ENCODE measurements at regions not wholly inside any gene's neighbourhood (a gene's known extent, or its start where the extent isn't known, plus 50 kb on each side); places are given as distances from the start of the nearest gene placed in this dataset.

DNA sequence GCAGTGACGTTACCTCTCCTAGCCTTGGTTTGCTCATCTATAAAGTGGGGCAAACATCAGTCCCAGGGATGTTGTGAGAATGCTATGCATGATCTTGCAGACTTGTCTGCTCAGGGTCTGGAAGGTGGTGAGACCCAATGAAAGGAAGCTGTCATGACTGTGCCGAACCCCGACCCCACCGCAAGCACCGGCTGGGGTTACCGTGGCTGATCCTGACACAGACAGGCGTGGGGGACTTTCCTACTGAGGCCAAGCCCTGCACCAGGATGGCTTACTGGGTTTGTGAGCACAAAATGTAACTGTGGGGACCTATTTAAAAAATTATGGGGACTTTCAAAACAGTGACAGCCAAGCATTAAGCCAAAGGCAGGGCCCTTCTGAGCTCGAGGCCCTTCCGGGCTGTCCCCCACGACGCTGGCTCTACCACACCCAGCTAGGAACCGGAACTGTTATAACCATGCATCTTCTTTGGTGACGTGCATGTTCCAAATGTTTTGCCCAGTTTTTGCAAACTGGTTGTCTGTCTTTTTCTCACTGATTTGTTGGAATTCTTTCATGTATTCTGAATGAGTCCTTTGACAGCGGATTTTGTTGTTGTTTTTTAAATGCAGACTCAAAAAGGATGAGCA lies 76.6 kb upstream of the PMEPA1 start (continued):
- TF ChIP-seq, protein P1, sequence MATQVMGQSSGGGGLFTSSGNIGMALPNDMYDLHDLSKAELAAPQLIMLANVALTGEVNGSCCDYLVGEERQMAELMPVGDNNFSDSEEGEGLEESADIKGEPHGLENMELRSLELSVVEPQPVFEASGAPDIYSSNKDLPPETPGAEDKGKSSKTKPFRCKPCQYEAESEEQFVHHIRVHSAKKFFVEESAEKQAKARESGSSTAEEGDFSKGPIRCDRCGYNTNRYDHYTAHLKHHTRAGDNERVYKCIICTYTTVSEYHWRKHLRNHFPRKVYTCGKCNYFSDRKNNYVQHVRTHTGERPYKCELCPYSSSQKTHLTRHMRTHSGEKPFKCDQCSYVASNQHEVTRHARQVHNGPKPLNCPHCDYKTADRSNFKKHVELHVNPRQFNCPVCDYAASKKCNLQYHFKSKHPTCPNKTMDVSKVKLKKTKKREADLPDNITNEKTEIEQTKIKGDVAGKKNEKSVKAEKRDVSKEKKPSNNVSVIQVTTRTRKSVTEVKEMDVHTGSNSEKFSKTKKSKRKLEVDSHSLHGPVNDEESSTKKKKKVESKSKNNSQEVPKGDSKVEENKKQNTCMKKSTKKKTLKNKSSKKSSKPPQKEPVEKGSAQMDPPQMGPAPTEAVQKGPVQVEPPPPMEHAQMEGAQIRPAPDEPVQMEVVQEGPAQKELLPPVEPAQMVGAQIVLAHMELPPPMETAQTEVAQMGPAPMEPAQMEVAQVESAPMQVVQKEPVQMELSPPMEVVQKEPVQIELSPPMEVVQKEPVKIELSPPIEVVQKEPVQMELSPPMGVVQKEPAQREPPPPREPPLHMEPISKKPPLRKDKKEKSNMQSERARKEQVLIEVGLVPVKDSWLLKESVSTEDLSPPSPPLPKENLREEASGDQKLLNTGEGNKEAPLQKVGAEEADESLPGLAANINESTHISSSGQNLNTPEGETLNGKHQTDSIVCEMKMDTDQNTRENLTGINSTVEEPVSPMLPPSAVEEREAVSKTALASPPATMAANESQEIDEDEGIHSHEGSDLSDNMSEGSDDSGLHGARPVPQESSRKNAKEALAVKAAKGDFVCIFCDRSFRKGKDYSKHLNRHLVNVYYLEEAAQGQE (IDR thresholded peaks at IDR 0.05; ENCODE audit: unreplicated experiment): no peak
- TF ChIP-seq ZNF114 (CRISPR knock-in tag; IDR thresholded peaks at IDR 0.05): no peak
- no peak for TF ChIP-seq EZH2 (IDR thresholded peaks at IDR 0.05; ENCODE audit: low read depth, unreplicated experiment)
- no peak for TF ChIP-seq EZH2phosphoT487 (IDR thresholded peaks at IDR 0.05; ENCODE audit: unreplicated experiment)
- TF ChIP-seq JUNB (IDR thresholded peaks at IDR 0.05; ENCODE audit: unreplicated experiment): no peak

DNA sequence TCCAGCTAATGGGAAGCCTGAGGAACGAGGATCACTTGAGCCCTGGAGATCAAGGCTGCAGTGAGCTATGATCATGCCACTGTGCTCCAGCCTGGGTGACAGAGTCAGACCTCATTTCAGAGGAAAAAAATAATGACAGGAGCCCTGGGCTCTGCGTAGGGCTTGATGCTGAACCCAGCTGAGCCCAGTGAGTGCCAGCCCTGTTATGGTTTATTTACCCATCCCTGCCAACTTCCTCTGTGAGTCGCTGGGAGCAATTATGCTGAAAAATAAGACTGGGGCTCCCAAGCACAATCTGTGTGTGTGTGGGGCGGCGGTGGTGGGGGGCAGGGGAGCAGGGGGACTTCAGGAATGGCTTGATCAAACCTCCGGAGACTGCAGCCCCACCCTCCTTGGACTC lies 75.9 kb upstream of the PMEPA1 start:
- no peak overlapping the region for H3K4me3 Mint-ChIP-seq
- no peaks in the 10 kb centered on the region for H3K9me3 Mint-ChIP-seq
- H3K27me3 Mint-ChIP-seq (ENCODE audit: insufficient read depth, low read depth, poor library complexity): peaks cover 6% of the 10 kb centered on the region
- no peak overlapping the region for H3K4me2 ChIP-seq
- no peak for DNase-seq (ENCODE audit: low spot score)
- no peaks in the 10 kb centered on the region for H3K36me3 Mint-ChIP-seq (ENCODE audit: low read depth)
- H3K79me2 ChIP-seq (replicated peaks; ENCODE audit: insufficient read depth): no peaks in the 10 kb centered on the region
- H3K36me3 ChIP-seq (ENCODE audit: insufficient read depth): no peaks in the 10 kb centered on the region
- no peak overlapping the region for H3K27ac ChIP-seq (ENCODE audit: low read depth)
- no peak for ATAC-seq
- no peaks in the 10 kb centered on the region for H4K20me1 ChIP-seq (replicated peaks; ENCODE audit: insufficient read depth)
- H3K4me3 ChIP-seq: no peak overlapping the region
- no peaks in the 10 kb centered on the region for H3K4me1 ChIP-seq (ENCODE audit: insufficient read depth)
- peaks cover 11% of the 10 kb centered on the region for H3K4me1 Mint-ChIP-seq
- no peaks in the 10 kb centered on the region for H3K27me3 ChIP-seq (ENCODE audit: insufficient read depth)
- no peaks in the 10 kb centered on the region for H3F3A ChIP-seq (replicated peaks; ENCODE audit: low read depth)
- H2AFZ ChIP-seq: no peak overlapping the region
- peaks cover 6% of the 10 kb centered on the region; the same call in 1 of the 2 replicates for H3K9me2 ChIP-seq (ENCODE audit: insufficient read depth)
- no peak overlapping the region for H3K27ac Mint-ChIP-seq
- no peak for TF ChIP-seq ETS1 (IDR thresholded peaks at IDR 0.05)
- no peak for TF ChIP-seq JUNB (IDR thresholded peaks at IDR 0.05; ENCODE audit: unreplicated experiment)
- TF ChIP-seq EZH2phosphoT487 (IDR thresholded peaks at IDR 0.05; ENCODE audit: unreplicated experiment): no peak
- TF ChIP-seq, protein P1 (IDR thresholded peaks at IDR 0.05; ENCODE audit: unreplicated experiment): no peak
- TF ChIP-seq ZNF114 (CRISPR knock-in tag; IDR thresholded peaks at IDR 0.05): no peak
- TF ChIP-seq CTCF (conservative IDR thresholded peaks at IDR 0.05; ENCODE audit: low read depth in 2 of 2): no peak
